Astrocyte of the cerebellum (primary cell): ENCODE measurements at regions not wholly inside any gene's neighbourhood (a gene's known extent, or its start where the extent isn't known, plus 50 kb on each side); places are given as distances from the start of the nearest gene placed in this dataset.

Experiments
- DNase-seq: peaks from one replicate; pipeline ENCODE4 v3.0.0-alpha.2; 2011; ENCODE audit warnings: low read depth
- H3K4me3 ChIP-seq: 2 replicates; pipeline ENCODE4 v1.5.1; 2011; ENCODE audit warnings: mild to moderate bottlenecking, low read depth, low read length, moderate library complexity
- in situ Hi-C: cut with HindIII; loops from 2 replicates; pipeline ENCODE4 v1.10.0; 2017; ENCODE audit warnings: low sequenced_read_pairs
- TF ChIP-seq, protein P1 (sequence below): IDR thresholded peaks from 2 replicates; pipeline ENCODE4 v1.5.1; 2012; ENCODE audit warnings: low read length, low read depth, moderate library complexity, mild to moderate bottlenecking; ENCODE audit errors: missing control alignments

DNA sequence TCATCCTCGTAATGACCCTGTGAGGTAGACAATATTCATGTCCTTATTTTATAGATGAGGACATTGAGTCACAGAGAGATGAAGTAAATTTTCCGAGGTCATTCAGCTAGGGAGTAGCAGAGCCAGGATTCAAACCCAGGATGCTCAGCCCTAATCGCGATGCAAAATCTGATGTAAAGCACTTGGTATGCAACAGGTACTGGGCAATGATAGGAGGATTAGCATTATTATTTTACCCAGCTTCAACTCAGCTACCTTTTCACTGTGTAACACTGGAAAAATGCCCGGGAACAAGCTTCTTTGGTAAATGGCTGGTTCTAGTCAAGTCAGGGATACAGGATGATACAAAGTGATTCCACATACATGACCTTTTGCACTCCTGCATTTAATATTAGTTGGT, 88.7 kb downstream of the ATP1A1 start:
- in situ Hi-C loops: no loop called here
- TF ChIP-seq, protein P1, sequence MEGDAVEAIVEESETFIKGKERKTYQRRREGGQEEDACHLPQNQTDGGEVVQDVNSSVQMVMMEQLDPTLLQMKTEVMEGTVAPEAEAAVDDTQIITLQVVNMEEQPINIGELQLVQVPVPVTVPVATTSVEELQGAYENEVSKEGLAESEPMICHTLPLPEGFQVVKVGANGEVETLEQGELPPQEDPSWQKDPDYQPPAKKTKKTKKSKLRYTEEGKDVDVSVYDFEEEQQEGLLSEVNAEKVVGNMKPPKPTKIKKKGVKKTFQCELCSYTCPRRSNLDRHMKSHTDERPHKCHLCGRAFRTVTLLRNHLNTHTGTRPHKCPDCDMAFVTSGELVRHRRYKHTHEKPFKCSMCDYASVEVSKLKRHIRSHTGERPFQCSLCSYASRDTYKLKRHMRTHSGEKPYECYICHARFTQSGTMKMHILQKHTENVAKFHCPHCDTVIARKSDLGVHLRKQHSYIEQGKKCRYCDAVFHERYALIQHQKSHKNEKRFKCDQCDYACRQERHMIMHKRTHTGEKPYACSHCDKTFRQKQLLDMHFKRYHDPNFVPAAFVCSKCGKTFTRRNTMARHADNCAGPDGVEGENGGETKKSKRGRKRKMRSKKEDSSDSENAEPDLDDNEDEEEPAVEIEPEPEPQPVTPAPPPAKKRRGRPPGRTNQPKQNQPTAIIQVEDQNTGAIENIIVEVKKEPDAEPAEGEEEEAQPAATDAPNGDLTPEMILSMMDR: no peak
- no peak overlapping the region for H3K4me3 ChIP-seq
- no peak for DNase-seq

- no peak overlapping the region for H3K4me3 ChIP-seq
These were observed 89.7 kb downstream of the ATP1A1 start for GRCh38 chr1:116462722-116463121.

GRCh38 chr1:116463730-116464129, 90.7 kb downstream of the ATP1A1 start:
- TF ChIP-seq, protein P1: no peak
- DNase-seq: no peak
- no peak overlapping the region for H3K4me3 ChIP-seq
- in situ Hi-C loops: no loop called here

More at GRCh38 chr1:116462722-116463121, 89.7 kb downstream of the ATP1A1 start:
- in situ Hi-C loops: no loop called here
- TF ChIP-seq, protein P1: no peak
- no peak for DNase-seq
